ENCODE measurements at regions not wholly inside any gene's neighbourhood (a gene's known extent, or its start where the extent isn't known, plus 50 kb on each side); places are given as distances from the start of the nearest gene placed in this dataset.

DNA sequence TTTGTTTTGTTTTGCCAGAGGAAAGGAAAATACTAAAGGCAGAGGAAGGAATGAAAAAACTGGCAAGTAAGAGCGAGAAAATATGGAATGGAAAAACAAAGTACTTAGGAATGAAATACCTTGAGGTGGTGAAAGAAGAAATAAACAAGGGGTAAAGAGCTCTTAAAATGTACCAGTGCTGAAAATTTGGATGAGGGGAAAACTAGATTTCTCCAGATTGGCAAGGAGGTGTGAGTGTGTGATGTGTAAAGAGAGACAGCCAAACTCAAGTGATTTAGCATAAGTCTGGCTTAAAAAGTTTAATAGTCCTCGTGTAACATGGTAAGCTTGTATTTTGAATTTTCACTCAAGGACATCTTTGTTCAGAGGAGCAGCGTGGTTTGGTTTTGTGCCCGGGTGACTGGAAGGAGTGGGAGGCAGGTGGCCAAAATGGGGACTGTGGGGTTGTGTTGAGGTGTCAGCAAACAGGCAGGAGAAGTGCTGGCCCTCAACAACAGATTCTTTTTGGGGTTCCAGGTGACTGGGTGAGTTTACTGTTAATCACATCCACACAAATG lies 102.7 kb downstream of the DACT1 start:
- DNase-seq (ENCODE audit: low spot score), result no peak
- Histone ChIP-seq H3K4me2 (ENCODE audit: insufficient read depth, low read length, poor library complexity, severe bottlenecking) (no peak overlapping the region), H3K9me3 (replicated peaks in 1 of 2; ENCODE audit: control insufficient read depth in 2 of 2, insufficient read depth in 1 of 2, low read depth in 1 of 2, low read length in 2 of 2) (no peaks in the 10 kb centered on the region), H3K79me1 (ENCODE audit: low read depth, low read length) (no peaks in the 10 kb centered on the region), H3K14ac (ENCODE audit: low read length) (no peak overlapping the region), H3K4me3 (ENCODE audit: low read length in 2 of 2) (no peak overlapping the region), H2BK120ac (ENCODE audit: low read depth, low read length) (no peak overlapping the region), H3K23ac (ENCODE audit: low read depth, low read length, poor library complexity) (no peak overlapping the region), H2BK5ac (ENCODE audit: low read length) (no peak overlapping the region), H2AFZ (ENCODE audit: low read length) (no peak overlapping the region), H3K27me3 (ENCODE audit: control insufficient read depth in 3 of 3, insufficient read depth in 3 of 3, low read depth in 1 of 3, low read length in 3 of 3) (no peaks in the 10 kb centered on the region), H3K9ac (ENCODE audit: low read depth, low read length, poor library complexity) (no peak overlapping the region), H4K91ac (ENCODE audit: low read depth, low read length, poor library complexity) (no peak overlapping the region), H2BK12ac (ENCODE audit: low read length) (no peak overlapping the region), H2BK15ac (ENCODE audit: low read length) (no peak overlapping the region), H3K36me3 (replicated peaks in 1 of 2; ENCODE audit: control insufficient read depth in 2 of 2, insufficient read depth in 2 of 2, low read length in 2 of 2) (no peaks in the 10 kb centered on the region), H2AK5ac (ENCODE audit: low read depth, low read length) (no peak overlapping the region), H4K8ac (ENCODE audit: low read depth, low read length) (no peak overlapping the region), H3K27ac (replicated peaks; ENCODE audit: low read length) (no peak overlapping the region), H3K18ac (ENCODE audit: low read length) (no peak overlapping the region), H3K4me1 (ENCODE audit: control insufficient read depth in 2 of 2, insufficient read depth in 1 of 2, low read depth in 1 of 2, low read length in 2 of 2) (peaks cover 0 to 14% of the 10 kb centered on the region in 2 donors), H3K4ac (ENCODE audit: low read length) (no peak overlapping the region)
- WGBS, 2 donors (ENCODE audit: extremely low coverage in 2 of 2, insufficient read length in 2 of 2, insufficient replicate concordance in 1 of 2), result no CpG with 5 or more reads among the region's 4 CpGs

DNA sequence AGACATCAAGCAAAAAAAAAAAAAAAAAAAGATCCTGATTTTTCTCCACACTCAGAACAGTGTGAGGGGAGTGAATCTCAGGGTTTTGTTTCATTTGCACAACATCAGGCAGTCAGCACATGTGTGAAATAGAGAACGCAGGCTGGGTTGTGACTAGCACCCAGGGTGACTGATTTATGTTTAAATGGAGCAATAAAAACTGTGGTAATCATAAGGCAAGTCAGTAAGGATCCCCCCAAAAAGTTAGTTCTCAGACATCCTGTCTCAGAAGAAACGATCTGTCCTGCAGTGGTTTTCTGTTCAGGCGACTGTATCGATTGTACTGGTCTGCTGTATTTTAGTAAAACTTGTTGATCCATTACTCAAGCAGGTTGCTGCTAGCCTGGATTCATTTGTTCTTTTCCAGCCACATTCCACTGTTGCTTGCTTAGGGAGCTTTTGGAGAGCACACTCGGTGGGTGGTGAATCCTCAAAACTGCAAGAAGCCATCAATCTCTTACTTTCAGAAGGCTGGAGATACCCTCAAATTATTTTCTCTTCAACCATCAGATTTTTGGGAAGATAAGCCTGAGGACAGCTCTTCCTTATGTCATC lies 107.1 kb downstream of the DACT1 start:
- Histone ChIP-seq H3K4me1 (ENCODE audit: control insufficient read depth in 2 of 2, insufficient read depth in 1 of 2, low read depth in 1 of 2, low read length in 2 of 2) (peaks cover 0 to 14% of the 10 kb centered on the region in 2 donors), H4K8ac (ENCODE audit: low read depth, low read length) (no peak overlapping the region), H3K9ac (ENCODE audit: low read depth, low read length, poor library complexity) (no peak overlapping the region), H2BK15ac (ENCODE audit: low read length) (no peak overlapping the region), H3K18ac (ENCODE audit: low read length) (no peak overlapping the region), H2BK120ac (ENCODE audit: low read depth, low read length) (no peak overlapping the region), H3K14ac (ENCODE audit: low read length) (no peak overlapping the region), H2BK12ac (ENCODE audit: low read length) (no peak overlapping the region), H3K27ac (replicated peaks; ENCODE audit: low read length) (no peak overlapping the region), H2AFZ (ENCODE audit: low read length) (no peak overlapping the region), H3K23ac (ENCODE audit: low read depth, low read length, poor library complexity) (no peak overlapping the region), H3K36me3 (replicated peaks in 1 of 2; ENCODE audit: control insufficient read depth in 2 of 2, insufficient read depth in 2 of 2, low read length in 2 of 2) (no peaks in the 10 kb centered on the region), H3K4me3 (ENCODE audit: low read length in 2 of 2) (no peak overlapping the region), H3K4ac (ENCODE audit: low read length) (no peak overlapping the region), H3K9me3 (replicated peaks in 1 of 2; ENCODE audit: control insufficient read depth in 2 of 2, insufficient read depth in 1 of 2, low read depth in 1 of 2, low read length in 2 of 2) (no peaks in the 10 kb centered on the region), H4K91ac (ENCODE audit: low read depth, low read length, poor library complexity) (no peak overlapping the region), H2AK5ac (ENCODE audit: low read depth, low read length) (no peak overlapping the region), H2BK5ac (ENCODE audit: low read length) (no peak overlapping the region), H3K27me3 (ENCODE audit: control insufficient read depth in 3 of 3, insufficient read depth in 3 of 3, low read depth in 1 of 3, low read length in 3 of 3) (no peaks in the 10 kb centered on the region), H3K79me1 (ENCODE audit: low read depth, low read length) (no peaks in the 10 kb centered on the region), H3K4me2 (ENCODE audit: insufficient read depth, low read length, poor library complexity, severe bottlenecking) (no peak overlapping the region)
- no peak for DNase-seq (ENCODE audit: low spot score)
- no CpG with 5 or more reads among the region's 5 CpGs for WGBS, 2 donors (ENCODE audit: extremely low coverage in 2 of 2, insufficient read length in 2 of 2, insufficient replicate concordance in 1 of 2)

GRCh38 chr14:58746261-58746660 lies 108.5 kb downstream of the DACT1 start:
- Histone ChIP-seq H3K4ac (ENCODE audit: low read length) (no peak overlapping the region), H3K79me1 (ENCODE audit: low read depth, low read length) (no peaks in the 10 kb centered on the region), H3K23ac (ENCODE audit: low read depth, low read length, poor library complexity) (no peak overlapping the region), H2BK120ac (ENCODE audit: low read depth, low read length) (no peak overlapping the region), H4K8ac (ENCODE audit: low read depth, low read length) (no peak overlapping the region), H2BK12ac (ENCODE audit: low read length) (no peak overlapping the region), H4K91ac (ENCODE audit: low read depth, low read length, poor library complexity) (no peak overlapping the region), H2AFZ (ENCODE audit: low read length) (no peak overlapping the region), H3K14ac (ENCODE audit: low read length) (no peak overlapping the region), H3K18ac (ENCODE audit: low read length) (no peak overlapping the region), H2AK5ac (ENCODE audit: low read depth, low read length) (no peak overlapping the region), H2BK15ac (ENCODE audit: low read length) (no peak overlapping the region), H3K27me3 (ENCODE audit: control insufficient read depth in 3 of 3, insufficient read depth in 3 of 3, low read depth in 1 of 3, low read length in 3 of 3) (no peaks in the 10 kb centered on the region), H3K9me3 (replicated peaks in 1 of 2; ENCODE audit: control insufficient read depth in 2 of 2, insufficient read depth in 1 of 2, low read depth in 1 of 2, low read length in 2 of 2) (no peaks in the 10 kb centered on the region), H3K36me3 (replicated peaks in 1 of 2; ENCODE audit: control insufficient read depth in 2 of 2, insufficient read depth in 2 of 2, low read length in 2 of 2) (no peaks in the 10 kb centered on the region), H3K4me3 (ENCODE audit: low read length in 2 of 2) (no peak overlapping the region), H3K4me2 (ENCODE audit: insufficient read depth, low read length, poor library complexity, severe bottlenecking) (no peak overlapping the region), H2BK5ac (ENCODE audit: low read length) (no peak overlapping the region), H3K9ac (ENCODE audit: low read depth, low read length, poor library complexity) (no peak overlapping the region), H3K4me1 (ENCODE audit: control insufficient read depth in 2 of 2, insufficient read depth in 1 of 2, low read depth in 1 of 2, low read length in 2 of 2) (peaks cover 0 to 14% of the 10 kb centered on the region in 2 donors), H3K27ac (replicated peaks; ENCODE audit: low read length) (no peak overlapping the region)
- WGBS, 2 donors (ENCODE audit: extremely low coverage in 2 of 2, insufficient read length in 2 of 2, insufficient replicate concordance in 1 of 2), result no CpG with 5 or more reads among the region's 1 CpG
- DNase-seq (ENCODE audit: low spot score), result no peak

GRCh38 chr14:58746701-58747100 lies 108.9 kb downstream of the DACT1 start:
- no peak overlapping the region for H3K4me2 ChIP-seq (ENCODE audit: insufficient read depth, low read length, poor library complexity, severe bottlenecking)
- H2BK120ac ChIP-seq (ENCODE audit: low read depth, low read length), result no peak overlapping the region
- no peak for DNase-seq (ENCODE audit: low spot score)
- no peaks in the 10 kb centered on the region for H3K9me3 ChIP-seq (replicated peaks in 1 of 2; ENCODE audit: control insufficient read depth in 2 of 2, insufficient read depth in 1 of 2, low read depth in 1 of 2, low read length in 2 of 2)
- H3K23ac ChIP-seq (ENCODE audit: low read depth, low read length, poor library complexity), result no peak overlapping the region
- no peak overlapping the region for H2AK5ac ChIP-seq (ENCODE audit: low read depth, low read length)
- H3K79me1 ChIP-seq (ENCODE audit: low read depth, low read length), result no peaks in the 10 kb centered on the region
- no peak overlapping the region for H2BK12ac ChIP-seq (ENCODE audit: low read length)
- H4K91ac ChIP-seq (ENCODE audit: low read depth, low read length, poor library complexity), result no peak overlapping the region
- no peak overlapping the region for H2AFZ ChIP-seq (ENCODE audit: low read length)
- H3K27me3 ChIP-seq (ENCODE audit: control insufficient read depth in 3 of 3, insufficient read depth in 3 of 3, low read depth in 1 of 3, low read length in 3 of 3), result no peaks in the 10 kb centered on the region
- no peak overlapping the region for H2BK5ac ChIP-seq (ENCODE audit: low read length)
- H3K4ac ChIP-seq (ENCODE audit: low read length), result no peak overlapping the region
- no peak overlapping the region for H3K4me3 ChIP-seq (ENCODE audit: low read length in 2 of 2)
- no peak overlapping the region for H3K18ac ChIP-seq (ENCODE audit: low read length)
- no peak overlapping the region for H3K9ac ChIP-seq (ENCODE audit: low read depth, low read length, poor library complexity)
- peaks cover 0 to 14% of the 10 kb centered on the region in 2 donors for H3K4me1 ChIP-seq (ENCODE audit: control insufficient read depth in 2 of 2, insufficient read depth in 1 of 2, low read depth in 1 of 2, low read length in 2 of 2)
- H3K14ac ChIP-seq (ENCODE audit: low read length), result no peak overlapping the region
- no peak overlapping the region for H2BK15ac ChIP-seq (ENCODE audit: low read length)
- no peak overlapping the region for H4K8ac ChIP-seq (ENCODE audit: low read depth, low read length)
- WGBS, 2 donors (ENCODE audit: extremely low coverage in 2 of 2, insufficient read length in 2 of 2, insufficient replicate concordance in 1 of 2), result no CpG with 5 or more reads among the region's 3 CpGs
- H3K36me3 ChIP-seq (replicated peaks in 1 of 2; ENCODE audit: control insufficient read depth in 2 of 2, insufficient read depth in 2 of 2, low read length in 2 of 2), result no peaks in the 10 kb centered on the region
- no peak overlapping the region for H3K27ac ChIP-seq (replicated peaks; ENCODE audit: low read length)

All from neuronal stem cell (in vitro differentiated cells).